K562 (cell line): ENCODE measurements at regions not wholly inside any gene's neighbourhood (a gene's known extent, or its start where the extent isn't known, plus 50 kb on each side); places are given as distances from the start of the nearest gene placed in this dataset.

Experiments used
- CEBPG ChIP-seq, 3 experiments: fragments of 200-800 bp in 1 of 3; sonication (Bioruptor generic) in 1 of 3; sonication (generic) in 1 of 3; formaldehyde crosslinking in 1 of 3; IDR thresholded peaks in 2 of 3; conservative IDR thresholded peaks in 1 of 3; 2 replicates each; pipeline versions ENCODE4 v1.6.1 to v1.8.0; 2016 to 2022; ENCODE audit warnings: missing compliant biosample characterization in 2 of 3, missing genetic modification characterization in 2 of 3, mild to moderate bottlenecking in 1 of 3, missing genetic modification reagents in 1 of 3
- CREB1 ChIP-seq, 2 experiments: sonication (generic) in 1 of 2; formaldehyde crosslinking in 1 of 2; IDR thresholded peaks; 2 replicates each; pipeline versions ENCODE4 v1.6.1 to v1.8.0; 2012 to 2022; ENCODE audit warnings: inconsistent platforms in 1 of 2, mild to moderate bottlenecking in 1 of 2, missing genetic modification reagents in 1 of 2, moderate library complexity in 1 of 2
- RNF2 ChIP-seq: sonication (generic); IDR thresholded peaks from 2 replicates; pipeline ENCODE4 v1.6.1; 2016
- SMARCC2 ChIP-seq: fragments of 450-650 bp; IDR thresholded peaks from 2 replicates; pipeline ENCODE4 v1.6.1; 2017; ENCODE audit warnings: antibody characterized with exemption, moderate library complexity, mild to moderate bottlenecking, low read depth
- SREBF1 ChIP-seq: fragments of 150-350 bp; IDR thresholded peaks from 2 replicates; pipeline ENCODE4 v1.6.1; 2014; ENCODE audit warnings: antibody characterized with exemption, low read depth, low read length, borderline replicate concordance
- SRSF9 ChIP-seq: fragments of 200-400 bp; formaldehyde crosslinking; IDR thresholded peaks from 2 replicates; pipeline ENCODE4 v1.6.1; 2017; ENCODE audit warnings: low read depth, low read length, borderline replicate concordance
- YY1 ChIP-seq, 3 experiments: IDR thresholded peaks; 2 replicates each; pipeline ENCODE4 v1.6.1; 2011; ENCODE audit warnings: low read length in 2 of 3, mild to moderate bottlenecking in 2 of 3, moderate library complexity in 2 of 3, borderline replicate concordance in 1 of 3, control low read depth in 1 of 3, low read depth in 1 of 3; ENCODE audit not compliant: insufficient read depth in 3 of 3, insufficient replicate concordance in 2 of 3, control insufficient read depth in 1 of 3, insufficient read length in 1 of 3; ENCODE audit errors: extremely low read depth in 1 of 3
- TF ChIP-seq, protein P1 (sequence below): sonication (generic); formaldehyde crosslinking; IDR thresholded peaks from 2 replicates; pipeline ENCODE4 v1.8.1; 2022; ENCODE audit warnings: missing genetic modification reagents
- TF ChIP-seq, protein P2 (sequence below), 3 experiments: IDR thresholded peaks in 2 of 3; conservative IDR thresholded peaks in 1 of 3; 2 replicates each; pipeline ENCODE4 v1.5.1; 2011 to 2012; ENCODE audit warnings: low read length in 3 of 3, mild to moderate bottlenecking in 3 of 3, control low read depth in 2 of 3, improper control_type of control experiment in 1 of 3, inconsistent platforms in 1 of 3, low read depth in 1 of 3, mixed read lengths in 1 of 3, moderate library complexity in 1 of 3; ENCODE audit not compliant: insufficient read depth in 2 of 3

DNA sequence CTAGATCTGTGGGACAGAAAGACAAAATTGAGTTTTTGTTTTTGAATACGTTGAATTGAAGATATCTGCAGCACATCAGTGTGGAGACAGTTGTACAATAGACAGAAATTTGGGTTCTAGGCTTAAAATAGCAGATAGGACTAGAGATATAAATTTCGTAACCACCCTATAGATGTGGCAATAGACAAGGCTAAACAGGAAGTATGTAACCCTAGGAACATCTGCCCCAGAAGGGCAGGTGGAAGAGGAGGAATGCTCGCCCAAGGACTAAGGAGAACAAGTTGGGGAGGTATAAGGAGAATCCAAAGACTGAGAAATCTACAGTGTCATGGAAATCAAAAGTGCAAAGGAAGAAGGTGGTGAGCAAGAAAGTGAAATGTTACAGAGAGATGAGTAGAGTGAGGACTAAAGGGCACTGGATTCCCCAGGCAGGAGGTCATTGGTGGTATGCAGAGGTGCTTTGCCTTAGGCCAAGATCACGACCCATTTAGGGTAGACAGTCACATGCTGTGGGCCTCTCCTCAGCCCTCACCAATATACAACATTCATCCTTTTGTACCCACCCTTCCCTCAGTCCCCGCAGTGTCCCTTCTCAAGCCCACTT lies 109.1 kb upstream of the ELL2 start:
- TF ChIP-seq CREB1 (IDR thresholded peaks at IDR 0.05) (no peak), CREB1 (CRISPR knock-in tag; IDR thresholded peaks at IDR 0.05) (no peak), SRSF9 (no peak), SREBF1 (no peak), YY1 (IDR thresholded peaks at IDR 0.05; ENCODE audit: borderline replicate concordance in 1 of 3, control insufficient read depth in 1 of 3, extremely low read depth in 1 of 3, insufficient read depth in 3 of 3, insufficient read length in 1 of 3, insufficient replicate concordance in 2 of 3, low read depth in 1 of 3, low read length in 2 of 3) (no peak), SMARCC2 (no peak), CEBPG (CRISPR knock-in tag; IDR thresholded peaks at IDR 0.05) (no peak), CEBPG (tag; conservative IDR thresholded peaks at IDR 0.05 in 1 of 2, IDR thresholded peaks at IDR 0.05 in 1 of 2) (peak; percentile 65 to 84), RNF2 (no peak)
- TF ChIP-seq, protein P1, sequence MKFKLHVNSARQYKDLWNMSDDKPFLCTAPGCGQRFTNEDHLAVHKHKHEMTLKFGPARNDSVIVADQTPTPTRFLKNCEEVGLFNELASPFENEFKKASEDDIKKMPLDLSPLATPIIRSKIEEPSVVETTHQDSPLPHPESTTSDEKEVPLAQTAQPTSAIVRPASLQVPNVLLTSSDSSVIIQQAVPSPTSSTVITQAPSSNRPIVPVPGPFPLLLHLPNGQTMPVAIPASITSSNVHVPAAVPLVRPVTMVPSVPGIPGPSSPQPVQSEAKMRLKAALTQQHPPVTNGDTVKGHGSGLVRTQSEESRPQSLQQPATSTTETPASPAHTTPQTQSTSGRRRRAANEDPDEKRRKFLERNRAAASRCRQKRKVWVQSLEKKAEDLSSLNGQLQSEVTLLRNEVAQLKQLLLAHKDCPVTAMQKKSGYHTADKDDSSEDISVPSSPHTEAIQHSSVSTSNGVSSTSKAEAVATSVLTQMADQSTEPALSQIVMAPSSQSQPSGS (CRISPR knock-in tag) = no peak
- TF ChIP-seq, protein P2, sequence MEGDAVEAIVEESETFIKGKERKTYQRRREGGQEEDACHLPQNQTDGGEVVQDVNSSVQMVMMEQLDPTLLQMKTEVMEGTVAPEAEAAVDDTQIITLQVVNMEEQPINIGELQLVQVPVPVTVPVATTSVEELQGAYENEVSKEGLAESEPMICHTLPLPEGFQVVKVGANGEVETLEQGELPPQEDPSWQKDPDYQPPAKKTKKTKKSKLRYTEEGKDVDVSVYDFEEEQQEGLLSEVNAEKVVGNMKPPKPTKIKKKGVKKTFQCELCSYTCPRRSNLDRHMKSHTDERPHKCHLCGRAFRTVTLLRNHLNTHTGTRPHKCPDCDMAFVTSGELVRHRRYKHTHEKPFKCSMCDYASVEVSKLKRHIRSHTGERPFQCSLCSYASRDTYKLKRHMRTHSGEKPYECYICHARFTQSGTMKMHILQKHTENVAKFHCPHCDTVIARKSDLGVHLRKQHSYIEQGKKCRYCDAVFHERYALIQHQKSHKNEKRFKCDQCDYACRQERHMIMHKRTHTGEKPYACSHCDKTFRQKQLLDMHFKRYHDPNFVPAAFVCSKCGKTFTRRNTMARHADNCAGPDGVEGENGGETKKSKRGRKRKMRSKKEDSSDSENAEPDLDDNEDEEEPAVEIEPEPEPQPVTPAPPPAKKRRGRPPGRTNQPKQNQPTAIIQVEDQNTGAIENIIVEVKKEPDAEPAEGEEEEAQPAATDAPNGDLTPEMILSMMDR (IDR thresholded peaks at IDR 0.05 in 2 of 3, conservative IDR thresholded peaks at IDR 0.05 in 1 of 3; ENCODE audit: insufficient read depth in 2 of 3, low read depth in 1 of 3, low read length in 3 of 3) = no peak
